Psoas muscle (tissue), 7 donors: ENCODE measurements at regions not wholly inside any gene's neighbourhood (a gene's known extent, or its start where the extent isn't known, plus 50 kb on each side); places are given as distances from the start of the nearest gene placed in this dataset.

Experiments
- ATAC-seq, 4 donors: fragments of 200-7000 bp; cut with Tn5 transposase; one replicate each; pipeline ENCODE4 v1.9.1; 2020; ENCODE audit warnings: moderate library complexity in 3 of 4, mild to moderate bottlenecking in 2 of 4
- DNase-seq, 2 donors: peaks; one replicate each; pipeline ENCODE4 v3.0.0-alpha.2; 2020
- H3K27ac ChIP-seq: fragments of 200-600 bp; one replicate; pipeline ENCODE4 v1.8.0; 2022
- H3K27me3 ChIP-seq, 3 donors: fragments of 200-600 bp in 1 of 3; one replicate each; pipeline versions ENCODE4 v1.6.1 to v1.8.0; 2013 to 2022; ENCODE audit warnings: low read length in 2 of 3, mild to moderate bottlenecking in 2 of 3, moderate library complexity in 1 of 3; ENCODE audit not compliant: insufficient read depth in 3 of 3
- H3K36me3 ChIP-seq, 2 donors: fragments of 200-600 bp in 1 of 2; one replicate each; pipeline versions ENCODE4 v1.6.1 to v1.8.0; 2013 to 2022; ENCODE audit warnings: low read depth in 1 of 2, mild to moderate bottlenecking in 1 of 2, moderate library complexity in 1 of 2; ENCODE audit not compliant: insufficient read depth in 1 of 2
- H3K4me1 ChIP-seq: fragments of 200-600 bp; one replicate; pipeline ENCODE4 v1.8.0; 2022
- H3K4me3 ChIP-seq: fragments of 200-600 bp; one replicate; pipeline ENCODE4 v1.8.0; 2022; ENCODE audit warnings: mild to moderate bottlenecking
- H3K9me3 ChIP-seq: fragments of 200-600 bp; one replicate; pipeline ENCODE4 v1.8.0; 2022
- CTCF ChIP-seq: fragments of 200-600 bp; IDR thresholded peaks from one replicate; pipeline ENCODE4 v1.8.0; 2022; ENCODE audit warnings: antibody characterized with exemption
- WGBS, 3 donors: extraction: QIAGEN DNeasy Blood & Tissue Kit; methylation state at CpG; one replicate each; pipeline versions ENCODE4 v1.1.6 to v1.1.7; 2013; 5-methylcytosine and 5-hydroxymethylcytosine counted together
- intact Hi-C, 2 donors: fragments of 100-400 bp; cut with DNase I; formaldehyde crosslinking; loops; one replicate each; pipeline versions ENCODE4 v1.11.0 to v1.14.2; 2022
- donor health status: healthy with polysubstance abuse.
- donor health status: DM: no; HTN: no; CAD: no; lungs with moderate emphysema.
- donor health status: Bipolar disorder and iron deficiency.
- donor health status: healthy.
- donor health status: DM: yes; HTN: yes; CAD: no.
- donor health status: DM: no; HTN: no; CAD: no.
- donor health status: DM: yes; HTN: yes; CAD: no.

- no peaks in the 10 kb centered on the region for H3K36me3 ChIP-seq
- peaks cover 34% of the 10 kb centered on the region for H3K4me1 ChIP-seq
- H3K9me3 ChIP-seq, result no peaks in the 10 kb centered on the region
- H3K27ac ChIP-seq, result no peak overlapping the region
- intact Hi-C loops, result no loop called here
- 44 to 68% (median 53%) methylated on average over 17 to 18 of the region's 18 CpGs for WGBS, 3 donors
- peak in 2 of 4 donors; percentile 35 to 38 for ATAC-seq
- H3K4me3 ChIP-seq, result no peak overlapping the region
- DNase-seq, result no peak
- no peak for TF ChIP-seq CTCF
- H3K27me3 ChIP-seq, result no peaks in the 10 kb centered on the region
Observed at GRCh38 chr17:77308861-77309726, 168.3 kb downstream of the SEC14L1 start.

- Histone ChIP-seq H3K4me3 (no peak overlapping the region), H3K27ac (no peak overlapping the region), H3K4me1 (peaks cover 34% of the 10 kb centered on the region), H3K36me3 (no peaks in the 10 kb centered on the region), H3K27me3 (no peaks in the 10 kb centered on the region), H3K9me3 (no peaks in the 10 kb centered on the region)
- TF ChIP-seq CTCF, result no peak
- ATAC-seq (no peak), DNase-seq (no peak)
- 90 to 96% (median 91%) methylated on average over 19 of the region's 19 CpGs for WGBS, 3 donors
- intact Hi-C loops, result no loop called here
Observed at GRCh38 chr17:77310336-77310735, 169.6 kb downstream of the SEC14L1 start.

- DNase-seq (peak in 1 of 2 donors; percentile 46), ATAC-seq (no peak)
- H3K9me3 ChIP-seq, result no peaks in the 10 kb centered on the region
- no peak overlapping the region for H3K4me3 ChIP-seq
- peaks cover 41% of the 10 kb centered on the region for H3K4me1 ChIP-seq
- intact Hi-C loops, result no loop called here
- no peaks in the 10 kb centered on the region for H3K36me3 ChIP-seq
- no peak for TF ChIP-seq CTCF
- H3K27ac ChIP-seq, result no peak overlapping the region
- H3K27me3 ChIP-seq, result no peaks in the 10 kb centered on the region
- WGBS, 3 donors, result 83 to 92% (median 91%) methylated on average over 14 to 15 of the region's 15 CpGs
Observed at GRCh38 chr17:77311371-77311981, 170.7 kb downstream of the SEC14L1 start.

- no peak overlapping the region for H3K4me3 ChIP-seq
- WGBS, 3 donors, result 85 to 89% (median 86%) methylated on average over 18 of the region's 18 CpGs
Observed at GRCh38 chr17:77312061-77312701, 171.4 kb downstream of the SEC14L1 start.

More at GRCh38 chr17:77312061-77312701, 171.4 kb downstream of the SEC14L1 start:
- Histone ChIP-seq H3K27me3 (no peaks in the 10 kb centered on the region), H3K27ac (no peak overlapping the region), H3K4me1 (peaks cover 35% of the 10 kb centered on the region), H3K36me3 (no peaks in the 10 kb centered on the region), H3K9me3 (no peaks in the 10 kb centered on the region)
- intact Hi-C loops, result no loop called here
- ATAC-seq, result no peak
- peak in 1 of 2 donors; percentile 38 for DNase-seq
- no peak for TF ChIP-seq CTCF
